Glomerular visceral epithelial cell (primary cell): ENCODE measurements at regions not wholly inside any gene's neighbourhood (a gene's known extent, or its start where the extent isn't known, plus 50 kb on each side); places are given as distances from the start of the nearest gene placed in this dataset.

Experiments used
- DNase-seq: peaks from one replicate; pipeline ENCODE4 v3.0.0-alpha.2; 2016; ENCODE audit errors: extremely low spot score

- no peak for DNase-seq
These were observed 213.2 kb downstream of the ESM1 start for GRCh38 chr5:54772231-54772630.

GRCh38 chr5:54769746-54770145 lies 215.6 kb downstream of the ESM1 start:
- no peak for DNase-seq

- no peak for DNase-seq
These were observed 216.3 kb downstream of the ESM1 start for GRCh38 chr5:54769072-54769471.

GRCh38 chr5:54766748-54767147 lies 218.6 kb downstream of the ESM1 start:
- no peak for DNase-seq

- no peak for DNase-seq
These were observed 220.0 kb downstream of the ESM1 start for GRCh38 chr5:54765165-54766028.

GRCh38 chr5:54764102-54765090 lies 221.0 kb downstream of the ESM1 start:
- no peak for DNase-seq

- DNase-seq, result no peak
These were observed 224.1 kb downstream of the ESM1 start for GRCh38 chr5:54761213-54761701.

- peak; percentile 19 for DNase-seq
These were observed 225.0 kb downstream of the ESM1 start for GRCh38 chr5:54760182-54760935.

- DNase-seq, result no peak
These were observed 227.4 kb downstream of the ESM1 start for GRCh38 chr5:54758038-54758437.

- no peak for DNase-seq
These were observed 227.9 kb downstream of the ESM1 start for GRCh38 chr5:54757541-54757940.

GRCh38 chr5:54756796-54757402 lies 228.5 kb downstream of the ESM1 start:
- DNase-seq, result no peak

GRCh38 chr5:54756301-54756700 lies 229.1 kb downstream of the ESM1 start:
- no peak for DNase-seq

GRCh38 chr5:54754878-54755277 lies 230.5 kb downstream of the ESM1 start:
- DNase-seq, result no peak

- no peak for DNase-seq
These were observed 231.0 kb downstream of the ESM1 start for GRCh38 chr5:54754420-54754819.

- no peak for DNase-seq
These were observed 231.6 kb downstream of the ESM1 start for GRCh38 chr5:54753753-54754152.

GRCh38 chr5:54753034-54753433 lies 232.4 kb downstream of the ESM1 start:
- DNase-seq, result peak; percentile 38

GRCh38 chr5:54748527-54748926 lies 231.0 kb downstream of the SNX18 start:
- DNase-seq, result no peak

GRCh38 chr5:54746777-54747398 lies 229.3 kb downstream of the SNX18 start:
- no peak for DNase-seq

- DNase-seq, result no peak
These were observed 228.8 kb downstream of the SNX18 start for GRCh38 chr5:54746346-54746745.

GRCh38 chr5:54745599-54745998 lies 228.0 kb downstream of the SNX18 start:
- DNase-seq, result no peak
